Fibroblast of skin of left biceps (primary cell): ENCODE measurements at regions not wholly inside any gene's neighbourhood (a gene's known extent, or its start where the extent isn't known, plus 50 kb on each side); places are given as distances from the start of the nearest gene placed in this dataset.

ENCODE experiments used
- DNase-seq, 2 experiments: peaks; one replicate each; pipeline ENCODE4 v3.0.0-alpha.2; 2013; ENCODE audit warnings: low read depth in 2 of 2

DNA sequence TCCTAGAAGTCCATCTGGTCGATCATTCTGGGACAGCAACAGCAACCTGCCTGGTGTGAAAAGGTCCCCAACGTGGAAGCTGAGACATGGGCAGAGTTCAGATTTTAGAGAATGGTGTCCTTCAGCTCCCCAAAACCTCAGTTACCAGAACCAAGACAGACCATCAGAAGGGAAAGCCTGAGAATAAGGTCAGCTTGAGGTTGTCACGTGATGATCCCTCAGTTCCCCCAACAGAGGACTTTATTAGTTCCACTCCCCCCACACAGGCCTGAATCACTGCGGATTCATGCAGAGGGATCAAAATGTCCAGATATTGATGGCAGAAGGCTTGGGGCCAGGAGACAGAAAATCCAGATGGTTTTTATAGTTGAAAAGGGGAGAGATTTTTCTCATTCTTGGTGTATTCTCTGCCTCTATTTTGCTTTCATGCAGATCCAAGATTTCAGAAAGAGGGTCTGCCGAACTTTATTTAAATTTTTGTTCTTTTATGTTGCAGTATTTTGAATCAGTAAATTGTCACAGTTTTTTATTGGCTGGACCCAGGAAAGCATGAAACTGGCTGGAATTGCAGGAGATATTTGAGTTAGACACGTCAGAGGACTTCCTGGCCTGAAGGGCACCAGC, 139.0 kb upstream of the NTM start:
- DNase-seq: no peak

DNA sequence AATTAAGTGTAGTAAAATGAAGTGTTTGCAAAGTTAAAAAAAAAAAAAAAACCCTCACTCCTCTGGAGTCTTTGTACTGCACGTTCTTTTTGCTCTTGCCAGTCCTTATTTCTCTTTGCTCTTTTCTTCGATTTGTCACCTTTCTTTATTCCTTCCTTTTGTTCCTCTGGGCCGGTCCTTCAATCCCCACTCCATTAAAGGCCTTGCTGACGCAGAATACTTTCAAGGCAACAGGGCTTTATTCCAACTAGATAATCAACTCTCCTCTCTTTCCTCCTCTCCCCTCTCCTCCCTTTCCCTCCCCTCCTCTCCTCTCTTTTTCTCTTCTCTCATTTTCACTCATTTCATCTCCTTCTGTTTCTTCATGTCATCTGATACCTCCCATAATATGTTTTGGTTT, 138.2 kb upstream of the NTM start:
- no peak for DNase-seq

DNA sequence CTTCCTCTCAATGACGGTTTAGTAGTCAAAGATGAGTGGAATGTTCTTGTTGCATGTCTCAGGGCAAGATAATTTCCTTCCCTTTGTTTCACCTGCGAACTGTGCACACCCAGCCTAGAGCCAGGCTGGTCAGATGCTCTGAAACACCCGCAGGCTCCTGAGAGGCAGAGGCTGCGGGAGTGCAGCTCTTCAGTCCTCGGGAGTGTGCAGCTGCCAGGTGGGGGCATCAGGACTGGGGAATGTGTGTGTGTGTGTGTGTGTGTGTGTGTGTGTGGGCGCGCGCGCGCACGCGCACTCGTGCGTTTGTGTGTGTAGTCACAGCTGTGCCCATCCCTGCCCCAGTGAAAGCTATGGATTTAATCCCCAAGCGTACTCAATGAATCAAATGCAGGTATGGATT, 136.2 kb upstream of the NTM start:
- DNase-seq: no peak

DNA sequence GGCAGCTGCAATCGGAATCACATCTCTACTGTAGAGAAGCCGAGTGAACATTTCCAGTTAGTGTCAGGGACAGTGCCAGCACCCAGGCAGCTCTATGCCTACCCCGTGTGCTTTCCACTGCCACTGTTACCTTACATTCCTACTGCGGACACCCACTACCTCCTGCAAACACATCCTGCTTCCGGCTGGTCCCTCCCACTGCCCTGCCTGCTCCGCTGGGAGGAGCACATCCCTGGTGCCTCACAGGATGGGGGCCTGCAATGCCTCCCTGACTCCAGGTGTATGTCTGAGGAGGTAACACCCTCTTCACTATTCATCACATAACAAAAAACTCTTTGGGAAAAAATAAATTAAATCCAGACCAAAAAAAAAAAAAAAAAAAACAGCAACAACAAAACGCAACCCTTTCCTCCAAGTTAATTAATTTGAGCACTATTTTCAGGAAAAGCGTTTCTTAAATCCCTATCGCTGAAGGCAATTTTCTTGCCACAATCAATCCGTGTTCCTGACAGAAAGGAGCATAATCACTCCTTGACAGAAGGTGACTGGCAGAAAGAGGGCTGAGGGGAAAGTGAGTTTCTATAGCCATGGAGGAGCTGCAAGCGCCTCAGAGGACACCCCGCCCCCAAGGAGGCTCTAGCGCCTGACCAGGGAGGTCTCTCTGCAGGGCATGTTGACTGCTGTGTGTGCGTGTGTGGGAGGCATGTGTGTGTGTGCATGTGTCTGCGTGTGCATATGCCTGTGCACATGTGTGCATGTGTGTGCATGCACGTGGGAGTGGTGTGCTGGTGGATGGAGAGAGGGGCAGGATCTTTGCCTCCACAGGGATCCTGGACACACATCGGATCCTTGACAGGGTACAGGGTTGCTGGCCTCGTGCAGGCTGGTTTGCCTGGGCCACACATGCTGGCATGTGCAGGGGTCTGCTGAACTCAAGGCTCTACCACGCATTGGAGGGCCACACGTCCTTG, 134.8 kb upstream of the NTM start:
- no peak for DNase-seq

DNA sequence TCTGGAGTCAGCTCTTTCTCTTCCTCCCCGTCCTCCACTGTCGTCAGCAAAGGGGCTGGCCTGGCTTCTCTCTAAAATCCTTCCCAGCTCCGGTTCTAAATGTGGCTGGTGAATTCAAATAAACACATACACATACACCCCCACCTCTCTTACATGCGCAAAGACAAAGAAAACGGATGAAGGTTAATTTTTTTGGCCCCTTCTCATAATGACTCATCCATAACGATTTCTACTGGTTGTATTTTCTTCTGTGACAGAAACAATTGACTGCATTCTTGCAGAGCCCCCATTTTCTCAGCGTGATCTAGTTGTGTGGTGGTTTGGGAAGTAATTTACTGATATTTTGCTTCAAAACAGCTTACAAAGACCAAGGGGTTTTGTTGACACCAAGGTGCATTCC, 130.0 kb upstream of the NTM start:
- DNase-seq: no peak

DNA sequence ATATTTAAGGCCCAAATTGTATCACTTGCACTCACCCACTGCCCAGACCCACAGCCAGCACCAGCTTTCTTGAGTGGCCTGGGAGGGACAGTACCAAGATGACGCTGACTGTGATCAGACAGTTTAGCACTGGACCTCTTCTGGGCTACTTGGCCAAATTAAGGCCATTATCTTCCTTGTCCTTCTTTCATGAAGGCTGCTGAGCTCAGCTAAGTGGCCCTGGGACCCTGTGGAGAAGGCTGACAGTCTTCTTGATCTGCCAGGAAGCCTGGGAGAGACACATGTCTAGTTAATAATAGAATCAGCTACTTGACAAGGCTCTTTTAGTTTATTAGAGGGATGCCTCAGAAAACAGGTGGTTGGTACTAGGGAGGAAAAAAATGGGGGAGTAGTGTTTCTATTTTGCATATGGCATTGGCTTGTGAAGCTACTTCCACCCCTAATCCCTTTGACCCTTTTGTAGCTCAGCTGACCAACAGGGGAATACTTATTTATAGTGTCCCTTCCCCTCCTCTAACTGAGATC, 127.9 kb upstream of the NTM start:
- DNase-seq: no peak

DNA sequence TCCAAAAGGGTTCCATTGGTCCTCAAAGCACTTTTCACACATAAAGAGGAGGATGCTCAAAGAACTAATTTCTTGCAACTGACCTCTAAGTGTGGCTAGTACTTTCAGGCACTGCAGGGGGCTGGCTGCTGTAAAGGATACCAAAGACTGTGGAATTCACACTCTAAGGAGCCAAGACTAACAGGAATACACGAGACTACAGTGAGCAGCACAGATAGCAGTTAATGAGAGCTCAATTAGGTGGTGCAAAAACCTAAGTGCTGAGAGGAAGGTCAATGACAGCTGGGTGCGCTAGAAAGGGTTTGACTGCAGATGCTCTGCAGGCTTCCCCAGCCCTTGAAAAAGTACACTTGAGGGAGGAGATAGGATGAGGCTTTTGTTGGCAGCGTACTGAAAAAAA, 124.3 kb upstream of the NTM start:
- DNase-seq: no peak

DNA sequence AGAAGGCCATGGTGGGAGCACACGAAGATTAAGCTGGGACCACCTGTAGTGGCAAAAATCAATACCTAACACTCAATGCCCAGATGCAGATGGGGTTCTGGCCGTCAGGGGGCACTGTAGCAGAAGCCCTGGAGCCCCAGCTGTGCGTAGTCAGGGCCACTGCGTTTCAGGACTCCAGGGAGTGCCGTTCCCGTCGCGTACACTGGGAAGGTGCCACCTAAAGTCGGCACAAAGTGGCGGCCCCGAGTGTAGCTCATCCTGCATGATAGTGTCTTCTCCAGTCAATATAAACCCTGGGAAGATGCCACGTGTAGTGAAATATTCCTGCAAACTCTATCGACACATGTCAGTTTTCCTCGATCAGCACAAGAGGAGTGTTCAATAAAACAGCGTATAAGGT, 123.8 kb upstream of the NTM start:
- DNase-seq: no peak

DNA sequence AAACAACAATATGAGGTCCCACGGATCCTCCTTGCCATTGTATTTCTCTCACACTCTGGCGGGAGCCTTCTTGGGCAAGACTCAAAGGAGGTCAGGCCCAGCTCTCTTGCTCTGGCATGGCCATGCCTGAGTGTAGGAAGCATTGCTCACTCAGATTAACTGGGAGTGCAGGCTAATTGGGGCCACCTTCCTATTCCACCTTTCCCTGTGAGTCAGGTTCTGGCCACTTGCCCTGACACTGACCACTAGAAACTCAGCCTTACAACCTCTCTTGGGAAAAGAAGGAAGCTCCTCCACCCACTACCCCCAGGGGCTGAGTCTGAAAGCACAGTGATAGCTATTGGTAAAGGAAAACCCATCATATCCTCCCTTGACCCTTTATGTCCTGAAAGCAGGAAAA, 121.8 kb upstream of the NTM start:
- no peak for DNase-seq

DNA sequence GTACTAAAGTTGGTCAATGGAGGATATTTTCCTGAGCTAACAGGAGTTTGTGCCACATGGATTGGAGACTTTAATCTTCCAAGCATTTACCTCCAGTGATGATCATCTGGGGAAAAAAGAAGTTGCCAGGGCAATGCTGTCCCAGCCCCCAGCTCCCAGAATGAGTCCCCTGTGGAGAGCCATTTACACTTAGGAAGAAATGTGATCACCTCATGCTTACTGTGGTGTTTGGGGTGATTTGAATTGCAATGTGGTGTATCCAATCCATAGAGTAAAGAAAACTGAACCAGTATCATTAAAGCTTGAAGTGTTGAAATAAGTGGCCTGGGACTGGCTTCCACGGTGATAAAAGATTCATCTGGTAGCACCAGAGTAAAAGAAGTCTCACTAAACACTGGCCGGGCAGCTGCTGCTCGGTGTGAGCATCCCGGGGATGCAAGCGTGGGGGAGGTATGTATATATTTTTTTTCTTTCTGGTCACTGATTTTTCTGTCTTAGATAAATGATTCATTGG, 117.2 kb upstream of the NTM start:
- no peak for DNase-seq

DNA sequence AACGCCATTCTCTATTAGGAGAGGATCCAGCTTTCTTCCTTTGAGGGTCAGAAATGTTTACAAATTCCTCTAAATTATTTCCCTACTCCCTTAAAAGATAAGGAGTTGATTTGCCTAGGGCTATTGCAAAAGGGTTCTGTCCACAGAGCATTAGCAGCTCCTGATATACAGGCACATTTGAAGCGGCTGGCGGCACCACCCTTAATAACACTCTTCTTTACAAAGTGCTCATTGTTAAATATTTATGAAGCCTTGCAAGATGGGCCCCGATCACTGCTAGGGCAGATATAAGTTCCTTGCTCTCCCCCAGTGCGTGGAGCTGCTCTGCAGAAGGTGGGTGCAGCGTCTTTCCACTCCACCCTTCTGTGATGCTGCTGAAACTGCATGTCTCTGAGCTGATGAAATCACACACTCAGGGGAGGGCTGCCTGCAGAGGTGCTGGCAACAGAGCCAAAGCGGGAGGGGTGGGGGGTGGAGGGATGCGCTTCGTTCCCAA, 116.7 kb upstream of the NTM start:
- peak in 1 of 2 experiments; percentile 13 for DNase-seq

DNA sequence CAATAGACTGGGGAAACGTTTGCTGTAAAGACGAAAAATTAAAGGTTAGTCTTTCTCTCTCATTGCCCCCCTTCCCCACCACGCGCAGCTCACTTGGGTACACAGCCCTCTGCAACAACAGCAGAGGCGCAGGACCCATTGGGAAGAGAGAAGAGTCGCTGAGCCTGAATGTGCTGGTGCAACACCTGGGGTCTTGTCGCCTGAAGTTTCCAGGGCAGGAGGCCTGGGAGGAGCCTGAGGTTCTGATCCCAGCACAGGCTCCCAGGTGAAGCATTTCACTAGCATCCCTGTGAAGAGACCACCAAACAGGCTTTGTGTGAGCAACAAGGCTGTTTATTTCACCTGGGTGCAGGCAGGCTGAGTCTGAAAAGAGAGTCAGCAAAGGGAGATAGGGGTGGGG, 116.2 kb upstream of the NTM start:
- DNase-seq: no peak

DNA sequence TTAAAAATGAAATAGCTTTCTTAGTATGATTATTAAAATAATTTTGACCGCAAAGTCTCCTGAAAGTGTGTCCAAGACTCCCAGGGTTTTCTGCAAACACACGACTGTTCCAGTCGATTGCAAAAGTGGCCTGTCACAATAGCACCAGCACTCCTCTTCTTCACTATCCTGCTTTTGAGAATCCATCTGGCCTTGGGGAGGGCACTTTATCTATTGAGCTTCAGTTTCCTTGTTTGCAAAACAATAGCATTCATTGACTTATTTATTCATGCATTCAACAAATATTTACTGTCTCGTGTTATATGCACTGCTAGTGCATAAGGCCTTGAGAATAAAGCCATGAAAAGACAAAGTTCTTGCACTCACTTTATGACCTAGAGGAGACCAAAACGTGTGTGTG, 96.2 kb upstream of the NTM start:
- DNase-seq: no peak

DNA sequence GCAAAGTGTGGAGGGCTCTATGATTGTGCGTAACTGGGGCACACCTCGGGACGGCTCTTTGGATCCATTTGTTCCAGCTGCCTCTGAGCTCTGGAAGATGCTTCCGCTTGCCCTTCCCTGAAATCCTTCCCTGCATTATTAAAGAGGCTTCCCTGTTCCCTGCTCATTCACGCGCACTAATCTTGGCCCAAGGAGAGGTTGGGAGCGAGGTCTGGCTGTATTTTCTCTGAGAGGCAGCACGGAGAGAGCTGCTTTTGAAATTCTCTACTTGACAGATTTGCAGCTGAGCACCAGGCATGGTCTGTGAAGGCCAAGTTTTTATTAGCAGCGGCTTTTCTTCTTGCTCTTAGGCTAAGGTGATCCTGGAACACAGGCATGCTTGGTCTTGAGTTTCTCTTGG, 94.8 kb upstream of the NTM start:
- no peak for DNase-seq

DNA sequence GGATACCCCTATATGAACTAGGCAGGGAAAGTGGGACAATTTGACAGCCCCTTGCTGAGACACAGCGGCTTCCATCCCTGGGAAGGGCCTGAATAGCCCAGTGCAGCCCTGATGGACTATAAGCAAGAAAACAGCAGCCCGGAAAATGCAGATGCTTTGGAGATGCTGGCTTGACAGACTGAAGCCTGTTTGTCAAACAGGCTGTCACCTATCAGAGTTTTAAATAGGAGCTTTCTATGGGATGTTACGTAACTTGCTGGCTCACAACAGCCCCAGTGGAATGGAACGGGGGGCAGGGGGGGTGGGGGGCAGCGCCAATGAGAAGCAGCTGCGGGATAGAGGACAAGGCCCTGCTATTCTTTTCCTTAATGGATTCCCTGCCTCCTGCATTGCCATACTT, 91.9 kb upstream of the NTM start:
- DNase-seq: no peak

DNA sequence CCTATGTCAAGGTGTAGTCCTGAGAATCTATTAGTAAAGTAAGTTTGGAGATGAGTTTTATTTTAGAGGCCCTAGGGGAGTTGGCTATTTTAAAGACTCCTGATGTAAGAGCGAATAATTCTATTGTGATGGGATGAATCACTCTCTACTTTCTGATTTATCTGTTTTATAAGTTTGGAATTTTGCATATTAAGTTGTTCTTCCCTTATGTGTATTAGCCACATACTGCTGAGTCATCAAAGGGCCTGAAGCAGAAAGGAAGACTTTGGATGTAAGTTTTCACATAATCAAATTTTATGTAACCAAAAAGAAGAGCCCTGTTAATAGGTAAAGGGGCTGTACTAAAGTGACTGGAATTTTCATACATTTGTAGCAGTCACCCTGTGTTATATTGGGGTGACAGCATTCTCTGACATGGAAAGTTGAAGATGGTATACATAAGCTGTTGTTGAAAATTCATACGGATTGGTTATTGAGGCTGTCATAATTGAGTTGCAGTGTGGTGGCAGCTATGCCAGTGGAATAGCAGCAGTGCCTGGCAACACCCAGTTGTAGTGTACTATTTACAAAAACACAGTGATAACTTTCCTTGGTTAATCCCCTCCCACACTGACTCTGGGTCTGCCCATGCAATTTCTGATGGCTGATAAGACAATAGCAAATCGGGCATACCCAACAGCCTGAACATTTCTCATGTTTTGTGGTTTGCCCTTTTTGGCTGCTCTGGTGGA, 90.6 kb upstream of the NTM start:
- DNase-seq: peak; percentile 25 to 32

DNA sequence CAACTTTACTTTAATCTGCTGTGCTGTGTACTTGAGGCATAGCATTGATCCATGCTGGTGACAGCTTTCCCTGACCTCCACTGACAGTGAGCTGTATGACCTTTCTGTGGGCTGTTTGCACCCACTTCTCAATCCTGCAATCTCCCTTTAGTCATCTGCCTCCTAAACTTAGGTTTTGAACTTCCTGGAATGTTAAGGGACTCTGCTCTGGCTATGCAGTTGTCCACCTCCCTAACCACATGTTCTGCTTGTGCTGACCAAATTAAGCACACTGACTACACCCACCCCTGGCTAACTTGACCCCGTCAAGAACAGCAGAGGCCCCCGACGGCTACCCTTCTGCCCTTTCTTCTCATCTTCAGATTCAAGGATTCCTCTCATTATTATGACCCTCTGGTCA, 89.1 kb upstream of the NTM start:
- no peak for DNase-seq

DNA sequence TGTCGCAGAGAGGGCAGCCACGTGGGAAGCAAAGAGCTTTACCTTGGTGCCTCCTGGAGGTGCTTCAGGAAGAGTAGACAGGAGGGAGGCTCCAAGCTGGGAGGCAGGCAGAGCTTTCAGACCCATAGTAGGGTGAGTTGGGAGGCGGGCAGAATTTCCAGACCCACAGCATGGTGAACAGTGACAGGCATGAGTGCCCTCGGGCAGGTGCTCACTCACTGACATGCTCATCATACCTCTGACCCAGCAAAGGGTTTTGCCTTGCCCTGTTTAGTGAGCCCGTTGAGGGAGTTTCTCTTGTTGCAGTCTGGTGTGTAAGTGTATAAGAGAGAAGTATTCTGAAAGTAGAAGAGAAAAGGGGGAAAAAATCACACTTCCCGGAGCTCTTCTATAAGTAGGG, 86.4 kb upstream of the NTM start:
- DNase-seq: no peak

DNA sequence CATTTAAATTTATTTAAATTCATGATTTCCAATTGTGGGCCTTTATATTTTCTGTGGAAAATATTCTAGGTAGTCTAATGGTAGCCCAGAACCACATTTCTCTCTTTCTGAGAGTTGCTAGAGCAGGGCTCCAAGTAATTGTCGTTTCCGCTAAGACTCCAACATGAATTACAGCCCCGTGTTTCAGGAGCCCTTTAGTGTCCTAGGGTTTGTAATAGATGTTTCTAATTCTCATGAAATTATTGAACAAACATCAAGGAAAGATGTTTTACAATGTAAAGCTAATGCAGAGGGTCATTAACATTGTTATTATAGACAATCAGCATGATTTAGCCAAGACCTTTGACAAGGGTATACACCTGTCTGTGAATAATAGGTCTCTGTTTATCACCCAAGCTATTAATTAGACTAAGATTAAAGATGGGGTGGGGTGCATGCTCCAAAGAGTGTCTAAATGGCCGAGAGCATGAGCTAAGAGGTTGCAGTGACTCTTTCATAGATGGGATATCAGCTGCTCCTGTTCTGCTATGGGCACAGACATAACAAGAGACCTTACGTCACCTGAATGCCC, 81.8 kb upstream of the NTM start:
- DNase-seq: no peak

DNA sequence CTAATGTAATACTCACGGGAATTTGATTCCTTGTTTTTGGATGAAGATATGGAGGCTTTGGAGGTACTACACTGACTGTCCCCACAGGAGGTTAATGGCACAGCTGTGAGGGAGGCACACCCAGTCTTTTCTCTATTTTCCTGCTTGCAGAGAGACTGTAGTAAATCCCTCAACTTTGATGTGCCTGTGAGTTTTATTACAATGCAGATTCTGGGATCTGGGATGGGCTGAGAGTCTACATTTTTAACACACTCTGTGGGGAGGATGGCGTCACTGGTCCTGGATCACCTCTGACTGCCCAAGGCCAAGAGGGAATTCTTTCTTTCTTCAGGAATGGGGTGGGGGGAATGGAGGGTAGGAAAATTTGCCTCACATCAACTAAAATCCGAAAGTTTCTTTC, 80.2 kb upstream of the NTM start:
- DNase-seq: no peak

DNA sequence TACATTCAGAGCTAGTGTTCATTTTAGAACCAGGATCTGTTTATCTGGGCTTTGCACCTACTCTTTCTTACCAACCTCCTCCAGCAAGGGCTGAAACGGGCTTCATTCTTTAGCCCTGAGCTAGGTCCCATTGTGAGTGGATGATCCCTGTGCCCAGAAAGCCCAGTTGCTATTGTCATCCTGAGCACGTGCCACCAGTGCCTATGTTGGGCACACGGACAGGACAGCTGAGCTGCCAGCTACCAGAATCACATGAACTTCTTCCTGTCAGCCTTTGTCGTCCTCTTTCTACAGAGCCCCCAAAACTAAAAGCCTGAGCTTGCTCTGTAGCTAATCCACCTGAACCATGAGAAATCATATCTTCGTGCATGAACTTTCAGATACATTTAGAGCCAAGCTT, 74.4 kb upstream of the NTM start:
- no peak for DNase-seq

DNA sequence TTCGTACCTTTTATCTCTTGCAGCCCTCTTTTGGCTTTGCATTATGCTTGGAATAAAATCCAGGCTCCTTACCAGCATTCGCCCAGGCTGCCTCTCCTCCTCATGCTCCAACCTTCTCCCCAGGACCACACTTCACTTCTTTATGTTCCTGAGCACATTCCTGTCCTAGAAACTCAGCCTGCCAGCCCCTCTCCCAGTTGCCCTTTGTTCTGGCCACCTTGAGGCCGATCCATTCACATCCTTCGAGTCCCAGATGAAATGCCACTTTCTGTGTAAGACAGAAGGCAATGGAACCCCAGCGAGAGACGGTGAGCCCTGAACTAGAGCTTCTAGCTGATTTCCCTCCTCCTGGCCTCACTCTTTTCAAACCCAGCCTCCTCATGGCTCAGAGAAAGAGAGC, 73.0 kb upstream of the NTM start:
- no peak for DNase-seq
